Thyroid gland (tissue), 4 donors: ENCODE measurements at regions not wholly inside any gene's neighbourhood (a gene's known extent, or its start where the extent isn't known, plus 50 kb on each side); places are given as distances from the start of the nearest gene placed in this dataset.

ENCODE experiments used
- DNase-seq, 2 donors: peaks; one replicate each; pipeline ENCODE4 v3.0.0-alpha.2; 2019
- H3K27ac ChIP-seq, 3 donors: fragments of 200-600 bp; sonication (generic); 1 replicate in 2 of 3; 2 replicates in 1 of 3; pipeline ENCODE4 v1.5.1; 2016 to 2019; ENCODE audit warnings: mild to moderate bottlenecking in 1 of 3, moderate library complexity in 1 of 3
- H3K27me3 ChIP-seq: fragments of 200-600 bp; sonication (generic); one replicate; pipeline ENCODE4 v1.5.1; 2019
- H3K36me3 ChIP-seq, 2 donors: fragments of 200-600 bp; sonication (generic); one replicate each; pipeline ENCODE4 v1.5.1; 2016 to 2019
- H3K4me1 ChIP-seq, 2 donors: fragments of 200-600 bp; sonication (generic); one replicate each; pipeline ENCODE4 v1.5.1; 2017 to 2019
- H3K4me3 ChIP-seq, 3 donors: fragments of 200-600 bp; sonication (generic); replicated peaks in 1 of 3; 1 replicate in 2 of 3; 2 replicates in 1 of 3; pipeline ENCODE4 v1.5.1; 2016; ENCODE audit warnings: mild to moderate bottlenecking in 1 of 3
- H3K9me3 ChIP-seq: fragments of 200-600 bp; sonication (generic); one replicate; pipeline ENCODE4 v1.5.1; 2017
- POLR2A ChIP-seq, 2 donors: fragments of 450-650 bp; IDR thresholded peaks; one replicate each; pipeline ENCODE4 v1.6.1; 2017; ENCODE audit warnings: antibody characterized with exemption in 2 of 2, mild to moderate bottlenecking in 2 of 2, moderate library complexity in 1 of 2
- WGBS, 2 donors: methylation state at CpG; one replicate each; pipeline ENCODE4 v1.1.5; 2017; 5-methylcytosine and 5-hydroxymethylcytosine counted together
- intact Hi-C: fragments of 100-400 bp; cut with DNase I; formaldehyde crosslinking; loops from one replicate; pipeline ENCODE4 v1.15.1; 2023
- TF ChIP-seq, protein P1 (sequence below), 6 experiments: fragments of 200-600 bp in 3 of 6; fragments of 450-650 bp in 3 of 6; sonication (generic) in 3 of 6; IDR thresholded peaks; one replicate each; pipeline ENCODE4 v1.5.1; 2016 to 2019; ENCODE audit warnings: antibody characterized with exemption in 6 of 6, mild to moderate bottlenecking in 2 of 6, inconsistent platforms in 1 of 6, moderate library complexity in 1 of 6

DNA sequence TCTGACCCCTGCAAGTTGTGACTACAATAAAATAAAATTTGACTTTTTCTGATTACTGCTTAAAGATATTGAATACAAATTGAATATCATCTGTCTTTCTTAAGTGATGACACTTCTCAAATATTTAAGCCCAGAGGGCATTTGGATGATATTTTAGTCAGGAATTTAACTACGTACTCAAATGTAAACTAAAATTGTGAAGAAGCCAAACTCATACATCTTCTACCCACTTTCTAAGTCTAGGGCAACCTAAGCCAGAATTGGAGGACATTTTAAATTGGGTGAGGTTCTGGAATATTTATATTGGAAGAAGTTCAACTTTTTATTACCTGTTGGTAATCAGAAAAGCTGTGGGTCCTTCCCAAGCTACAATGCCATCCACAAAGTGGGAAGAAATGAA, 149.1 kb upstream of the WDR11 start:
- 80 to 82% methylated on average over 1 of the region's 1 CpG for WGBS, 2 donors
- H3K36me3 ChIP-seq = no peaks in the 10 kb centered on the region
- H3K27ac ChIP-seq = no peak overlapping the region
- no peak overlapping the region for H3K4me3 ChIP-seq
- no peak for TF ChIP-seq POLR2A (IDR thresholded peaks at IDR 0.05)
- TF ChIP-seq, protein P1, sequence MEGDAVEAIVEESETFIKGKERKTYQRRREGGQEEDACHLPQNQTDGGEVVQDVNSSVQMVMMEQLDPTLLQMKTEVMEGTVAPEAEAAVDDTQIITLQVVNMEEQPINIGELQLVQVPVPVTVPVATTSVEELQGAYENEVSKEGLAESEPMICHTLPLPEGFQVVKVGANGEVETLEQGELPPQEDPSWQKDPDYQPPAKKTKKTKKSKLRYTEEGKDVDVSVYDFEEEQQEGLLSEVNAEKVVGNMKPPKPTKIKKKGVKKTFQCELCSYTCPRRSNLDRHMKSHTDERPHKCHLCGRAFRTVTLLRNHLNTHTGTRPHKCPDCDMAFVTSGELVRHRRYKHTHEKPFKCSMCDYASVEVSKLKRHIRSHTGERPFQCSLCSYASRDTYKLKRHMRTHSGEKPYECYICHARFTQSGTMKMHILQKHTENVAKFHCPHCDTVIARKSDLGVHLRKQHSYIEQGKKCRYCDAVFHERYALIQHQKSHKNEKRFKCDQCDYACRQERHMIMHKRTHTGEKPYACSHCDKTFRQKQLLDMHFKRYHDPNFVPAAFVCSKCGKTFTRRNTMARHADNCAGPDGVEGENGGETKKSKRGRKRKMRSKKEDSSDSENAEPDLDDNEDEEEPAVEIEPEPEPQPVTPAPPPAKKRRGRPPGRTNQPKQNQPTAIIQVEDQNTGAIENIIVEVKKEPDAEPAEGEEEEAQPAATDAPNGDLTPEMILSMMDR (IDR thresholded peaks at IDR 0.05) = no peak
- no peaks in the 10 kb centered on the region for H3K27me3 ChIP-seq
- intact Hi-C loops = no loop called here
- DNase-seq = no peak
- H3K9me3 ChIP-seq = no peaks in the 10 kb centered on the region
- H3K4me1 ChIP-seq = no peaks in the 10 kb centered on the region

DNA sequence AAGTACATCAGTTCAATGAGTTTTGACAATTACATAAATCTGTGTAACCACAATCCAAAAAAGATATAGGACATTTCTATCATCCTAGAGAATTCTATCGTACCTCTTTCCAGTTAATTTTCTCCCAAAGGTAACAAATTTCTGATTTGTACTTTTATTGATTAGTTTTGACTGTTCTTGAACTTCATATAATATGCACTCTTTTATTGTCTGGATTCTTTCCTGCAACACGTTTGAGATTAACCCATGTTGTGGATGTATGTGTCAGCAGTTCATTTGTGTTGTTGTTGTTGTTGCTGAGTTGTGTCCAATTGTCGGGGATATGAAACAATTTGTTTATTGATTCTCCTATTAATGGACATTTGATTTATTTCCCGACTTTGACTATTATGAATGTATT, 145.9 kb upstream of the WDR11 start:
- no peaks in the 10 kb centered on the region for H3K36me3 ChIP-seq
- H3K9me3 ChIP-seq = no peaks in the 10 kb centered on the region
- TF ChIP-seq, protein P1 (IDR thresholded peaks at IDR 0.05) = no peak
- TF ChIP-seq POLR2A (IDR thresholded peaks at IDR 0.05) = no peak
- intact Hi-C loops = no loop called here
- no peak for DNase-seq
- 71 to 72% methylated on average over 4 of the region's 4 CpGs for WGBS, 2 donors
- H3K27ac ChIP-seq = no peak overlapping the region
- H3K27me3 ChIP-seq = no peaks in the 10 kb centered on the region
- H3K4me1 ChIP-seq = no peaks in the 10 kb centered on the region
- no peak overlapping the region for H3K4me3 ChIP-seq

DNA sequence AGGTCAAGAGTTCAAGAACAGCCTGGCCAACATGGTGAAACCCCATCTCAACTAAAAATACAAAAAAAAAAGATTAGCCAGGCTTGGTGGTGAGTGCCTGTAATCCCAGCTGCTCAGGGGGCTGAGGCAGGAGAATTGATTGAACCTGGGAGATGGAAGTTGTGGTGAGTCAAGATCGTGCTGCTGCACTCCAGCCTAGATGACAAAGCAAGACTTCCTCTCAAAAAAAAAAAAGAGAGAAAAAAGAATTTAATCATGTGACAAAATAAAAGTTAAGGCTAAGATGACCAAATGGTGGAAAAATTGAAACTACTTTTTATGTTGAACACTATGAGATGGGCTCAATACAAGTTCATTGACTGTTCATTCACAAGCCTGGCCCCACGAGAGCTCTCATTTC, 141.1 kb upstream of the WDR11 start:
- WGBS, 2 donors = 67 to 70% methylated on average over 2 of the region's 2 CpGs
- no peak for TF ChIP-seq POLR2A (IDR thresholded peaks at IDR 0.05)
- TF ChIP-seq, protein P1 (IDR thresholded peaks at IDR 0.05) = no peak
- H3K27ac ChIP-seq = no peak overlapping the region
- DNase-seq = no peak
- H3K4me3 ChIP-seq = no peak overlapping the region
- H3K27me3 ChIP-seq = no peaks in the 10 kb centered on the region
- no peaks in the 10 kb centered on the region for H3K36me3 ChIP-seq
- no peaks in the 10 kb centered on the region for H3K9me3 ChIP-seq
- intact Hi-C loops = no loop called here
- no peaks in the 10 kb centered on the region for H3K4me1 ChIP-seq

DNA sequence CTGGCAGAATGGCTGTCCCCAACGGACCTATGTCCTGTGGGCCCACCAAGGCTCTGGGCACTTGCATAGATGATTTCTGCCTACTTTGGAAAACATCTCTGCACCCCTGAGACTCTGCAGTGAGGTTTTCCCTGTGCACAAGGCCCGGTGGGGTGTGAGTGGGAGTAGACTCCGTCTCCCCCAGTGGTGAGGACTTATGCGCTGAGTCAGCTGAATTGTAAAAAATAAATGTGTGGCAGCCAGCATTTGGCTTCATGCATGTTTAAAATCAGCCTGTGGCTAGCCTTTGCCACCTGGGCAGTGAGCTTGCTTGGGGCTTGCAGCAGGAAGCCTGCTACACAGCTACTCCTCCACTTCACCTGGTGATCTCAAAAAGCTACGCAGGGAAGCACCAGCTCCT, 139.3 kb upstream of the WDR11 start:
- 73 to 74% methylated on average over 5 of the region's 5 CpGs for WGBS, 2 donors

DNA sequence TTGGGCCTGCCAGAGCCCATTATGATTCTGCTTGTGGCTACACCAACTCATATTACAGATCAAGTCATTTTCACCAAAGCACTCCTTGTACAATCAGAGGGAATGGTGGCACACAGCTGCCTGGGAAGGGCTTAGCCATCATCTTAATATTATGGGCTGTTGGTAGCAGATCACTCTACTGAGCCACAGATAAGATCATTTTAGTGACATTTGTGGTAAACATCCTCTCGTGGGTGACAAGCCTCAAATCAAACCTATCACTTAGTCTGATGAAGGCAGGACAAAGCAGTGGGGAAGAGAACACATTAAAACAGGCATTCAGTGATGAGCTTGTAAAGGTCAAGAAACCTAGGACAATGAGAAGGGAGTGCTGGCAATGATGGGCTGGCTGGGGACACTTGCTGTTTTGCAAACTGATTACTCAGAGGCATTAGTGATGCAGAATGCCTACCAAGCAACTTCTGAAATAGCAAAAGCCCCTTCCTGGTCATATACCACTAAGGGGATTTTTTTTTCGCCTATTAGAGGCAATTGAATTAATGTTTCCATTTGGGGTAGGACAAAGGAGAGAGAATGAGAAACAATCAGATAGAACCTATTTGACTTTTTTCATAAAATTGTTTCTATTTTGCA, 137.5 kb upstream of the WDR11 start:
- no peak for DNase-seq
- no peaks in the 10 kb centered on the region for H3K9me3 ChIP-seq
- no peaks in the 10 kb centered on the region for H3K36me3 ChIP-seq
- H3K4me3 ChIP-seq = no peak overlapping the region
- no peaks in the 10 kb centered on the region for H3K27me3 ChIP-seq
- intact Hi-C loops = no loop called here
- TF ChIP-seq, protein P1 (IDR thresholded peaks at IDR 0.05) = no peak
- TF ChIP-seq POLR2A (IDR thresholded peaks at IDR 0.05) = no peak
- no peaks in the 10 kb centered on the region for H3K4me1 ChIP-seq
- 57 to 64% methylated on average over 2 of the region's 2 CpGs for WGBS, 2 donors
- H3K27ac ChIP-seq = no peak overlapping the region

More for the DNA sequence above, 139.3 kb upstream of the WDR11 start:
- intact Hi-C loops = no loop called here
- TF ChIP-seq, protein P1 (IDR thresholded peaks at IDR 0.05) = no peak
- no peak for TF ChIP-seq POLR2A (IDR thresholded peaks at IDR 0.05)
- Histone ChIP-seq H3K27ac (no peak overlapping the region), H3K4me3 (no peak overlapping the region), H3K36me3 (no peaks in the 10 kb centered on the region), H3K9me3 (no peaks in the 10 kb centered on the region), H3K4me1 (no peaks in the 10 kb centered on the region), H3K27me3 (no peaks in the 10 kb centered on the region)
- DNase-seq = no peak
